Mesendoderm (in vitro differentiated cells): ENCODE measurements at regions not wholly inside any gene's neighbourhood (a gene's known extent, or its start where the extent isn't known, plus 50 kb on each side); places are given as distances from the start of the nearest gene placed in this dataset.

ENCODE experiments used
- DNase-seq: peaks from one replicate; pipeline ENCODE4 v3.0.0; 2013
- H2AK5ac ChIP-seq: 2 replicates; pipeline ENCODE4 v1.6.1; 2013; ENCODE audit warnings: low read length, inconsistent platforms
- H2BK120ac ChIP-seq: 2 replicates; pipeline ENCODE4 v1.6.1; 2013; ENCODE audit warnings: low read depth, mild to moderate bottlenecking, low read length, moderate library complexity, mixed read lengths
- H2BK15ac ChIP-seq: replicated peaks from 2 replicates; pipeline ENCODE4 v1.6.1; 2013; ENCODE audit warnings: low read depth, mild to moderate bottlenecking, moderate library complexity
- H2BK5ac ChIP-seq: 2 replicates; pipeline ENCODE4 v1.6.1; 2013; ENCODE audit warnings: low read length, inconsistent platforms
- H3K18ac ChIP-seq: 2 replicates; pipeline ENCODE4 v1.6.1; 2013; ENCODE audit warnings: mild to moderate bottlenecking, low read length, mixed read lengths
- H3K23ac ChIP-seq: one replicate; pipeline ENCODE4 v1.6.1; 2013; ENCODE audit warnings: low read length
- H3K27ac ChIP-seq: 2 replicates; pipeline ENCODE4 v1.5.1; 2013; ENCODE audit warnings: low read depth, mild to moderate bottlenecking, inconsistent platforms, low read length, moderate library complexity
- H3K27me3 ChIP-seq: 2 replicates; pipeline ENCODE4 v1.6.1; 2013; ENCODE audit warnings: low read length, control low read depth, mild to moderate bottlenecking, inconsistent platforms; ENCODE audit not compliant: insufficient read depth, poor library complexity
- H3K36me3 ChIP-seq: 2 replicates; pipeline ENCODE4 v1.6.1; 2013; ENCODE audit warnings: low read length, inconsistent platforms; ENCODE audit not compliant: control insufficient read depth, insufficient read depth
- H3K4ac ChIP-seq: one replicate; pipeline ENCODE4 v1.6.1; 2013; ENCODE audit warnings: low read depth, mild to moderate bottlenecking, low read length, moderate library complexity
- H3K4me1 ChIP-seq: 2 replicates; pipeline ENCODE4 v1.6.1; 2013; ENCODE audit warnings: low read depth, low read length, inconsistent platforms; ENCODE audit not compliant: control insufficient read depth
- H3K4me2 ChIP-seq: 2 replicates; pipeline ENCODE4 v1.6.1; 2013; ENCODE audit warnings: low read length
- H3K4me3 ChIP-seq: 2 replicates; pipeline ENCODE4 v1.5.1; 2013; ENCODE audit warnings: mild to moderate bottlenecking, low read length
- H3K56ac ChIP-seq: one replicate; pipeline ENCODE4 v1.6.1; 2013; ENCODE audit warnings: low read length
- H3K79me1 ChIP-seq: 2 replicates; pipeline ENCODE4 v1.6.1; 2013; ENCODE audit warnings: low read length, inconsistent platforms
- H3K79me2 ChIP-seq: 2 replicates; pipeline ENCODE4 v1.6.1; 2013; ENCODE audit warnings: mild to moderate bottlenecking, low read length; ENCODE audit not compliant: control insufficient read depth, insufficient read depth
- H3K9ac ChIP-seq: 2 replicates; pipeline ENCODE4 v1.6.1; 2013; ENCODE audit warnings: low read length, inconsistent platforms
- H4K5ac ChIP-seq: one replicate; pipeline ENCODE4 v1.6.1; 2013; ENCODE audit warnings: low read length
- H4K8ac ChIP-seq: one replicate; pipeline ENCODE4 v1.6.1; 2013; ENCODE audit warnings: low read depth, mild to moderate bottlenecking, control low read depth, low read length, moderate library complexity
- WGBS: extraction: QIAGEN DNeasy Blood & Tissue Kit; methylation state at CpG from one replicate; pipeline ENCODE4 v1.1.7; 2013; ENCODE audit warnings: low lambda C conversion rate, missing lambda C conversion rate; ENCODE audit not compliant: insufficient coverage; ENCODE audit errors: extremely low coverage; 5-methylcytosine and 5-hydroxymethylcytosine counted together

GRCh38 chr1:30808067-30808662 is 50.6 kb upstream of the LAPTM5 start:
- Histone ChIP-seq H3K18ac (no peak overlapping the region), H3K56ac (no peak overlapping the region), H2BK5ac (no peak overlapping the region), H4K5ac (no peak overlapping the region), H3K4ac (no peak overlapping the region), H4K8ac (no peak overlapping the region), H3K27ac (no peak overlapping the region), H3K79me1 (no peaks in the 10 kb centered on the region), H3K23ac (no peak overlapping the region), H3K9ac (no peak overlapping the region), H3K27me3 (no peaks in the 10 kb centered on the region), H3K4me1 (peaks cover 1% of the 10 kb centered on the region), H3K4me2 (no peak overlapping the region), H2BK120ac (no peak overlapping the region), H3K4me3 (no peak overlapping the region), H3K79me2 (no peaks in the 10 kb centered on the region), H3K36me3 (no peaks in the 10 kb centered on the region), H2BK15ac (no peak overlapping the region), H2AK5ac (no peak overlapping the region)
- no peak for DNase-seq
- no CpG with 5 or more reads among the region's 3 CpGs for WGBS

DNA sequence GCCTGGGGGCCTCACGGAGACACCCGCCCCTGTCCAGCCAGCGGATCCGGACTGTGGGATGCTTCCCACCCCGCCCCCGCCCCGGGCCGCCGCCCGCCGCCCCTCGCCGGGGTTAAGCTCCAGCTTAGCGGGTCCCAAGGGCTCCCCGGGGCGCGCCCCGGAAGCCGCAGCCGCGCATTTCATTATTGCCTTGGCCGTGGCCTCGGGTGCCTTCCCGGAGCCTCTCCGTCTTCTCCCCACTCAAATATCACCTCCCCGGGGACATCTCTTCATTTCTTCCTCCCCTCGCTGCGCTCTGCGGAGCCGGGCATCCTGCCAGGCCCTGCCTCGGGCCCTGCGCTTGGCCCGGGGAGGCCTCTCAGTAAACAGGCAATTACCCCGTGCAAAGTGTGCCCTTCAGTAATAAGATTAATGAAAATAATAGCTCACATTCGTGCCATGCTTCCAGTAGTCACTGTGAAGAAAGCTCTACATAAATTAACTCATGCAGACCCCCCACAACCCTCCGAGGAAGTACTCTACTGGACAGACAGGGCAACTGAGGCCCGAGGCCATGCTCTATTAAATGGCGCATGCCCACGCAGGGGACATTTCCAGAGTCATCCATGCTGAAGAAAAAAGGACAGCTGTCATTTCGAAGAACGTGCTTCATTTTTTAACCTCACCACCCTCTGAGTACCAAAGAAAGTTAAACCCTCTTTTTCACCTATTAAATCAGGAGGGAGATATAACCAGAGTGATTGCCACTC is 49.9 kb upstream of the LAPTM5 start:
- WGBS, result no CpG with 5 or more reads among the region's 41 CpGs
- no peak overlapping the region for H2BK15ac ChIP-seq
- H3K18ac ChIP-seq, result peak overlapping the region; percentile 16
- no peaks in the 10 kb centered on the region for H3K36me3 ChIP-seq
- H2AK5ac ChIP-seq, result no peak overlapping the region
- H4K8ac ChIP-seq, result no peak overlapping the region
- H3K23ac ChIP-seq, result no peak overlapping the region
- no peak overlapping the region for H3K4me3 ChIP-seq
- H2BK120ac ChIP-seq, result no peak overlapping the region
- H3K27ac ChIP-seq, result no peak overlapping the region
- H3K9ac ChIP-seq, result no peak overlapping the region
- no peaks in the 10 kb centered on the region for H3K79me1 ChIP-seq
- H3K4me1 ChIP-seq, result peaks cover 1% of the 10 kb centered on the region
- no peak overlapping the region for H3K4ac ChIP-seq
- no peak overlapping the region for H4K5ac ChIP-seq
- no peaks in the 10 kb centered on the region for H3K79me2 ChIP-seq
- H2BK5ac ChIP-seq, result no peak overlapping the region
- no peaks in the 10 kb centered on the region for H3K27me3 ChIP-seq
- no peak overlapping the region for H3K56ac ChIP-seq
- DNase-seq, result no peak
- no peak overlapping the region for H3K4me2 ChIP-seq
